Neural progenitor cell (in vitro differentiated cells): ENCODE measurements at regions not wholly inside any gene's neighbourhood (a gene's known extent, or its start where the extent isn't known, plus 50 kb on each side); places are given as distances from the start of the nearest gene placed in this dataset.
A peak's percentile ranks its signal among the peaks of the same experiment; 100 is the strongest.

Experiments used
- DNase-seq: peaks from one replicate; pipeline ENCODE4 v3.0.0-alpha.2; 2016; ENCODE audit warnings: low spot score
- H2AFZ ChIP-seq: fragments of 200-600 bp; sonication (generic); replicated peaks from 2 replicates; pipeline ENCODE4 v1.6.1; 2016; ENCODE audit warnings: antibody characterized with exemption
- H3F3A ChIP-seq: fragments of 200-600 bp; sonication (generic); 2 replicates; pipeline ENCODE4 v1.6.1; 2016; ENCODE audit warnings: antibody characterized with exemption, low read depth
- H3K27ac ChIP-seq: fragments of 200-600 bp; sonication (generic); 2 replicates; pipeline ENCODE4 v1.5.1; 2016; ENCODE audit warnings: mild to moderate bottlenecking
- H3K27me3 ChIP-seq: fragments of 200-600 bp; sonication (generic); 2 replicates; pipeline ENCODE4 v1.6.1; 2016; ENCODE audit warnings: mild to moderate bottlenecking, moderate library complexity
- H3K36me3 ChIP-seq: fragments of 200-600 bp; sonication (generic); 2 replicates; pipeline ENCODE4 v1.5.1; 2016
- H3K4me1 ChIP-seq: fragments of 200-600 bp; sonication (generic); 2 replicates; pipeline ENCODE4 v1.6.1; 2016; ENCODE audit warnings: mixed run types
- H3K4me2 ChIP-seq: fragments of 200-600 bp; sonication (generic); 2 replicates; pipeline ENCODE4 v1.6.1; 2016
- H3K4me3 ChIP-seq: fragments of 200-600 bp; sonication (generic); 2 replicates; pipeline ENCODE4 v1.5.1; 2016
- H3K79me2 ChIP-seq: fragments of 200-600 bp; sonication (generic); 2 replicates; pipeline ENCODE4 v1.6.1; 2016; ENCODE audit warnings: low read depth
- H3K9ac ChIP-seq: fragments of 200-600 bp; sonication (generic); 2 replicates; pipeline ENCODE4 v1.6.1; 2016
- H3K9me3 ChIP-seq: fragments of 200-600 bp; sonication (generic); 2 replicates; pipeline ENCODE4 v1.5.1; 2016; ENCODE audit warnings: low read depth
- H4K20me1 ChIP-seq: fragments of 200-600 bp; sonication (generic); 2 replicates; pipeline ENCODE4 v1.6.1; 2016; ENCODE audit warnings: low read depth
- H3K27ac Mint-ChIP-seq: 3 replicates; pipeline ENCODE4 v1.8.0; 2021; ENCODE audit warnings: mixed read lengths
- H3K27me3 Mint-ChIP-seq: 2 replicates; pipeline ENCODE4 v1.8.0; 2022; ENCODE audit warnings: low read depth, mild to moderate bottlenecking, inconsistent platforms, moderate library complexity, mixed read lengths; ENCODE audit not compliant: insufficient read depth
- H3K36me3 Mint-ChIP-seq: 3 replicates; pipeline ENCODE4 v1.8.0; 2021; ENCODE audit warnings: mixed read lengths
- H3K4me1 Mint-ChIP-seq: 3 replicates; pipeline ENCODE4 v1.8.0; 2021; ENCODE audit warnings: mixed read lengths
- H3K4me3 Mint-ChIP-seq: 3 replicates; pipeline ENCODE4 v1.8.0; 2021; ENCODE audit warnings: mild to moderate bottlenecking, moderate library complexity, mixed read lengths
- H3K9me3 Mint-ChIP-seq: 3 replicates; pipeline ENCODE4 v1.8.0; 2020; ENCODE audit warnings: mixed read lengths
- CTCF ChIP-seq: fragments of 200-600 bp; sonication (generic); IDR thresholded peaks from 2 replicates; pipeline ENCODE4 v1.5.1; 2017; ENCODE audit warnings: antibody characterized with exemption, mild to moderate bottlenecking
- EZH2 ChIP-seq: fragments of 200-600 bp; sonication (generic); IDR thresholded peaks from 2 replicates; pipeline ENCODE4 v1.6.1; 2017; ENCODE audit warnings: antibody characterized with exemption, mild to moderate bottlenecking, moderate library complexity
- EZH2phosphoT487 ChIP-seq: fragments of 200-600 bp; sonication (generic); IDR thresholded peaks from 2 replicates; pipeline ENCODE4 v1.6.1; 2017; ENCODE audit warnings: antibody characterized with exemption

GRCh38 chr7:16066805-16067459 is 354.4 kb downstream of the CRPPA start:
- Histone ChIP-seq H3K4me3 (no peak overlapping the region), H3K4me1 (peaks cover 8% of the 10 kb centered on the region), H4K20me1 (no peaks in the 10 kb centered on the region), H3K79me2 (no peaks in the 10 kb centered on the region), H3K27me3 (no peaks in the 10 kb centered on the region), H3K27ac (no peak overlapping the region), H3F3A (no peaks in the 10 kb centered on the region), H2AFZ (peak overlapping the region; percentile 43), H3K9me3 (no peaks in the 10 kb centered on the region), H3K9ac (no peak overlapping the region), H3K36me3 (no peaks in the 10 kb centered on the region), H3K4me2 (no peak overlapping the region)
- Mint-ChIP-seq H3K27me3 (no peaks in the 10 kb centered on the region), H3K9me3 (no peaks in the 10 kb centered on the region), H3K36me3 (no peaks in the 10 kb centered on the region), H3K27ac (peak overlapping the region; percentile 58), H3K4me3 (no peak overlapping the region), H3K4me1 (peaks cover 7% of the 10 kb centered on the region)
- DNase-seq: no peak
- TF ChIP-seq CTCF (no peak), EZH2phosphoT487 (no peak), EZH2 (no peak)

- peaks cover 7% of the 10 kb centered on the region for H3K4me1 Mint-ChIP-seq
- Histone ChIP-seq H3K9ac (no peak overlapping the region), H3K4me2 (no peak overlapping the region), H3K79me2 (no peaks in the 10 kb centered on the region), H3K4me1 (peaks cover 8% of the 10 kb centered on the region), H3F3A (no peaks in the 10 kb centered on the region), H2AFZ (no peak overlapping the region), H4K20me1 (no peaks in the 10 kb centered on the region), H3K9me3 (no peaks in the 10 kb centered on the region), H3K4me3 (no peak overlapping the region), H3K27me3 (no peaks in the 10 kb centered on the region), H3K27ac (no peak overlapping the region), H3K36me3 (no peaks in the 10 kb centered on the region)
- no peak for DNase-seq
- TF ChIP-seq EZH2phosphoT487: no peak
- no peak for TF ChIP-seq CTCF
- no peak for TF ChIP-seq EZH2
- H3K36me3 Mint-ChIP-seq: no peaks in the 10 kb centered on the region
- H3K4me3 Mint-ChIP-seq: no peak overlapping the region
- no peaks in the 10 kb centered on the region for H3K9me3 Mint-ChIP-seq
- H3K27me3 Mint-ChIP-seq: no peaks in the 10 kb centered on the region
- no peak overlapping the region for H3K27ac Mint-ChIP-seq
Measured at GRCh38 chr7:16065939-16066338, 355.4 kb downstream of the CRPPA start.

GRCh38 chr7:16063716-16064675 is 357.3 kb downstream of the CRPPA start:
- TF ChIP-seq CTCF (no peak), EZH2phosphoT487 (no peak), EZH2 (no peak)
- Histone ChIP-seq H4K20me1 (no peaks in the 10 kb centered on the region), H3F3A (no peaks in the 10 kb centered on the region), H3K4me2 (no peak overlapping the region), H3K9ac (no peak overlapping the region), H3K27ac (no peak overlapping the region), H3K9me3 (no peaks in the 10 kb centered on the region), H3K79me2 (no peaks in the 10 kb centered on the region), H2AFZ (peak overlapping the region; percentile 58), H3K4me3 (no peak overlapping the region), H3K36me3 (no peaks in the 10 kb centered on the region), H3K4me1 (peaks cover 8% of the 10 kb centered on the region), H3K27me3 (no peaks in the 10 kb centered on the region)
- no peaks in the 10 kb centered on the region for H3K36me3 Mint-ChIP-seq
- H3K9me3 Mint-ChIP-seq: no peaks in the 10 kb centered on the region
- no peak for DNase-seq
- peaks cover 7% of the 10 kb centered on the region for H3K4me1 Mint-ChIP-seq
- H3K4me3 Mint-ChIP-seq: no peak overlapping the region
- no peak overlapping the region for H3K27ac Mint-ChIP-seq
- H3K27me3 Mint-ChIP-seq: no peaks in the 10 kb centered on the region
